NOMO-1 treated with dmso at 0.1 percent for 144 hours (cell line): ENCODE measurements at regions not wholly inside any gene's neighbourhood (a gene's known extent, or its start where the extent isn't known, plus 50 kb on each side); places are given as distances from the start of the nearest gene placed in this dataset.

Experiments used
- DNase-seq: peaks from one replicate; lab custom pipeline; 2025; ENCODE audit not compliant: unreplicated experiment; lab: John Stamatoyannopoulos, UW

DNA sequence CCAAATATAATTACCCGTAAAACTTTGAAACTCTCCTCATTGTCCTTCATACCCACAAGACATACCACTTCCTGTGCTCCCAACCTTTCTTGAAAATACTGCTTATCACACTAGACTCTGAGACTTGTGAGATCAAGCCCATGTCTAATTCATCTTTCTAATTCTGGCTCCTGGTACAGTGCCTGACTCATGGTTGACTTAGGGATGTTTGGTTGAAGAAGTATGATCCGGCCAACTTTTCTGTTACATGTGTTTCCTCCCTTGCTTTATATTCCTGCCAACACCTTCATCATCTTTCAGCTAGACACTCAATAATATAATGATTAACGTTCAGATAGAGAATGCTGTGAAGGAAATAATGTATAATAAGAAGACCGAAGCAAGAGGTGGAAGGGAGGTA lies 58.2 kb downstream of the MEX3B start:
- DNase-seq, result no peak

DNA sequence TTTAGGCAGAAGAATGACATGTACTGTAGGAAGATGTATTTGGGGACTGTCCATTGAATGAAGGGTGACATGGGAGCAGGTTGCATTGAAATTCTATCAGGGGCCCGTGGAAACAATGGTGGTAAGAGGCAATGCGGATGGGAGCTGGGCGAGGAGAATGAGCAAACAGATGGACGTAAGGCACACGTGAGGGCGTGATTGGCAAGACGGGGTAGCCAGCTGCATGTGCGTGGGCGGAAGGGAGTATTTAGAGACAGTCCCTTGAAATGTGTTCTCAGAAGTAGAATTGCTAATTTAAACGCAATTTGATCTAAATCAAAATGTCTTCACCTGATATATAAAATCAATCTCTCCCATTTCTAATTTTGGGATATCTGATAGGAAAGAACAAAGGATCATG lies 62.3 kb downstream of the MEX3B start:
- no peak for DNase-seq

DNA sequence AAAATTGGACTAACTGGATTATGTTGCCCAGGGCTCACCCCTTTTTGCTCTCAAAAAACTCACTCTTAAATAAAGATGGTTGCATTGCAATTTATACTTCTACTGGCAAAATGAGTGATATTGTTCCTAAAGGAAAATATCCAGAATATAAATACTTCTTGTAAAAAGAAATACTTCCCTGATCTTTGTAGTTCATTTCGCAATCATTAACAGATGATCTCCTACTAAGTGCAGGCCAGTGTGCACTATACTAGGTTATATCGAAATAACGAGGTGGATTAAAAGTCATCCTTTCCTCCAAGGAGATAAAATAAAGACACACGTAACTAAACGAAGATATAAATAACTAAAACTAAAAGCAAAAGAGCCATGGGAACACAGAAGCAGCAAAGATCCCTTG lies 63.0 kb downstream of the MEX3B start:
- no peak for DNase-seq

DNA sequence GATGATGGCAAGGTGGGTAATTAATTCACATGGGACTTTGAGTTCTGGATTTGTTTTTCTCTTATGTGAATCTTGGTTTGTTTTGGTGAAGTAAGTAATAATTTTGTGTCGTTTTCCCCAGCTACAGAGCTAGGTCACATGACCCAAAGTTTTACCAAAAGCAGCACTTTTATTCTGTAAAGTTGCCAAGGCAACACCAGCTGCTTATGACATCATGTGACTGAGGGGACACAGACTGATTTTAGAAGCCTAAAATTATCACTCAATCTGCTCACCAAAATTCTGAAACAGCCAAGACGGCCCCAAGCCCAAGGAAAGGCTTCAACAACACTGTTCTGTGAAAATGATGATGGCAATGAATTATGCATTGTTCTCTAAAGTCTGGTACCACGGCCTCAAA lies 63.9 kb downstream of the MEX3B start:
- DNase-seq, result no peak

DNA sequence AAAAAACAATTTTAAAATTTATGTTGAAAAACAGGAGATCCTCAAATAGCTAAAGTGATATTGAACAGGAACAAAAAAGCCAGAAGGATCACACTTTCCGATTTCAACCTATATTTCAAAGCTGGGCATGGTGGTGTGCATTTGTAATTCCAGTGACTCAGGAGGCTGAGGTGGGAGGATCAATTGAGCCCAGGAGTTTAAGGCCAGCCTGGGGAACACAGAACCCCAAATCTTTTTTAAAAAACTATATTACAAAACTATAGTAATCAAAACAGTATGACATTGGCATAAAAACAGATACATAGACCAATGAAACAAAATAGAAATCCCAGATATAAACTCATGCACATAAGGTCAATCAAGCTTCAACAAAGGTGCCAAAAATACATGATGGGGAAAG lies 68.4 kb downstream of the MEX3B start:
- no peak for DNase-seq

DNA sequence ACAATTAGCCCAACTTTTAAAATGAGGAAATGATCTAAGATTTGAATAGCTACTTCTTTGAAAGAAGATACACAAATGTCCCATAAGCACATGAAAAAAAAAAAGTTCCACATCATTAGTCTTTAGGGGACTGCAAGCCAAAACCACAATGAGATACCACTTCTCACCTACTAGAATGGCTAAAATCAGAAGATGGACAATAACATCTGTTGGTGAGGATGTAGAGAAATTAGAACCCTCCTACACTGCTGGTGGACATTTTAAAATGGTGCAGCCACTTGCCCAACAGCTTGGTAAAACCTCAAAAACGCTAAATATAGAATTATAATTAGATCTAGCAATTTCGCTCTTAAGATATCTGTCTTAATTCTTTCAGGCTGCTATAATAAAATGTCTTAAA lies 77.1 kb downstream of the MEX3B start:
- no peak for DNase-seq

DNA sequence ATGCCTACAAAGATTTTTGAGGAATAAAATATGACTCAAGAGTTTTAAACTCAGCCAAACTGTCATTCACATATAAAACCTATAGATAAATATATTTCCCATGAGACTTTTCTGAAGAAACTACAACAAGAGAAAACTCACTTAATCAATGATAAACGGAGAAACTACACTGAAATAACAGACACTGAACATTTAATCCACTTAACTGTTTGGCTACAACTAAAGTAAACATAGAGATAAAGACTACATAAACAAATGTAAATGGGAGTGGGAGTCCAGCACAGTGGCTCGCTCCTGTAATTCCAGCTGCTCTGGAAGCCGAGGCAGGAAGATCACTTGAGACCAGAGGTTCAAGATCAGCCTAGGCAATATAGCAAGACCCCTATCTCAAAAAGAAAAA lies 79.2 kb downstream of the MEX3B start:
- DNase-seq, result no peak

DNA sequence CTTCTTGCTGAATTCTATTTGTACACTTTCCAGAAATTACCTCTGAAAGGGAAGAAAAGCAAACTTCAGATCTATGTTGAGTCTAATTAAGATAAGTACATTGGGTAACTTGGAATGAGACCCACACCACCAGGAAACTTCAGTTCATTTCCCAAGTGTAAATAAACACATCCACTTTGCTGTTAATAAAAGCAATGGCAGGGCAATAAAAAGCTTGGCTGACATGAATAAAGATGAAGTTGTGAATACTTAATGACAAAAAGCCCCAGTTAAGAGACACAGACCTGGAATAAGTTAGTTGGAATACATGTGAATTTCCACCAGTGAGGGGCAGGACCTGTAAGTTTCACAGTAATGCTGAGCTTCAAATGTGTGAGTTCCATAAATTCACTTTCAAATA lies 83.3 kb downstream of the MEX3B start:
- no peak for DNase-seq

DNA sequence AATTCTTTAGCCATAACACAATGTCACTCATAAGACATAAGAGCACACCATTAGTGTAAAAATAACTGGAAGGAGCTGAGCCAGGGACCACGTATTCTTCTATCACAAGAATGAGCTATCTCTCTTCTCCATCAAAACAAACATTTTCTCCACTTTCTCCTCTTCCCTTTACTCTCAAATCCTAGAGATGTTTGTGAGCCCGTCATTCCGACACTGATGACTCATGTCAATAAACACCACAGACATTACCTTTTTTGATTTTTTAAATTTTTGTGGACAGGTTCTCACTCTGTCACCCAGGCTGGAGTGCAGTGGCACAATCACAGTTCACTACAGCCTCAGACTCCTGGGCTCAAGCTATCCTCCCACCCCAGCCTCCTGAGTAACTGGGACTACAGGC lies 86.6 kb downstream of the MEX3B start:
- no peak for DNase-seq

DNA sequence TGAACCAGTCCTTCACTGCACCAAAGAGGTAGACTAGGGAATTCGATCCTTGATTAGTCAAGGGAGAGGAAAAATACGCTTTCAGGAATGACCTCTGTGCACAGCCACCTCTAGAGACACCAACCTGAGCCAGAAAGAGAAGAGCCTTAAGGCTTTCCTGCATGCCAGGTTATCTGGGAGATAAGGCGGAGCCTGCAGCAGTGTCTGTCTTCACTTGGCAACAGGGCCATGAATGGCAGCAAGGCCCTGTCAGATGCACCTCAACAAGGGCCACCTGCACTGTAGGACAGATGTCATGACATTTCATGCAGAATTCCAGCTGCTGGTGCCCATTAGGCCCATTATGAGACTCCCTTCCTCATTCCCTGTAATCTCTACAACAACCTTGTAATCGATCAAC lies 88.1 kb downstream of the MEX3B start:
- no peak for DNase-seq

DNA sequence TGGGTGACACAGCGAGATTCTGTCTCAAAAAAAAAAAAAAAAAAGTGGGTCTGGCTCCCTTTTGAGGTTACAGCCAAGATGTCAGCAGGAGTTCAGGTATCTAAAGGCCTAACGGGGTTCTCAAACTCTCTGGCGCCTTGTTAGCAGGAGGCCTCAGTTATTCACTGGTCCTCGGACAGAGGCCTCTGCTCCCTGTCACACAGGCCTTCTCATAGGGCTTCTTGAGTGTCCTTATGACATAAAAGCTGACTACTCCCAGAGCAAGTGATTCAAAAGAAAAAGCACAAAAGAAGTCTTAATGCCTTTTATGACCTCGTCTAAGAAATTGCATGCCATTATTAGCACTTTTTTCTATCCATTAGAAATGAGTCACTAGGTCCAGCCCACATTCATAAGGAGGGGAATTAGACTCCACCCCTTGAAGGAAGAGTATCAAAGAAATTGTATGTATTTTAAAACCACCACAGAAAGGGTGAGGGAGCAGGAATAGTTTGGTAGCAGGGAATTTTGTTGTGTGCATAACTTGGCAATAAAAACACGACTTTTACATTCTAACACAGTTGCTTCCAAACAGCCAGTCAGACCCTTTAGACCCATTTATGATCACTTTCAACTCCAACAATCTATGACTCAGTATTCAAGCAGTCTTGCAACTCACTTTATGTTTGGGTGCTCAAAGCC lies 90.3 kb downstream of the MEX3B start:
- no peak for DNase-seq

DNA sequence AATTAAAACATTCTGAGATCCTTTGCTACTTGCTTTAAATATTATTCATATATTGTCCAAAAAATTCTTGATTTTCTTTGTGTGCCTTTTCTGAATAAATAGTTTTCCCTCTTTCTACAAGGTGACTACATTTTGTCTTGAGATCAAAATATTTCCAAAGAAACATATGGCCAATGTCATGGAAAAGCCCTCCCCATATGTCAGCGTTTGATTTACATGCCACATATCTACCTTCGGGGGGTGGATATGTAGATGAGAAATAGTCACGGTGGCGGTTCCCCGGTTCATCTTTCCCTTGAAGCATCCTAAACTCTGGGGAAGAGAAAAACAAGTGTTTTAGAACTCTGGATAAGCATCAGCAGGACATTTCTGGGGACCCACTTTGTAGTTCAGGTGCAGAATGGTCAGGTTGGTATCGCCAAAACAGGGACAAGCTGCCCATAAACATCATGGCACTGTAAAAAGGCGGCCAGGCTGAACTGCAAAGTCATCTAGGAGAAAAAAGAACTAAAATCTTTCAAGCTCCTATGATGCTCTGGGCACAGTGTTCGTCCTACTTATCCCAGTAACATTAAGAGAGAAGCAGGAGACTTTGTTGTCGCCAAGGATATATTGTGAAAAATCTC lies 91.5 kb downstream of the MEX3B start:
- DNase-seq, result no peak

DNA sequence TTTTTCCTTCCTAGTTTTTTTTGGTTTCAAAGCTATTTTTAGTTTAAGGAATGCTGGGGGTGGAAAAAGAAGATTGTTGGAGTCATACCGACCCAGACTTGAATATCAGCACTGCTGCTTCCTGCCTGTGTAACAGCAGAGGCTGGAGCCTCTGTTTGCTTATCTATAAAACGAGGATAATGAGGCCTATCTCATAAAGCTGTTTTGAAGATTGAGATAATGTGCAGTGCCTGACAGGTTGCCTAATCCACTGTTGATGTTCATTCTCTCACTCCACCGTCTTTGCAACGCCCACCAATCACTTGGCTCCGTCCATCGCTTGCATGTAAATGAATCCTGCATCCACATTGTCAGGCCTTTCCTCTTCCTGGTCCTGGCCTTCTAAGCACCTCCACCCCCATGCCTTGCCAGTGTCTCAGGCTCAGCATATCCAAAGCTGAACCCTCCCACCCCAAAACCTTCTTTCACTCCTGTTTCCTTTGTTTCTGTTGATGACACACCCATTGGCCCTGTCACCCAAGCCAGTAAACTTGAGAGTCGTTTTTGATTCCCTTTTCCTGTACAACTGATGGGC lies 94.9 kb downstream of the MEX3B start:
- no peak for DNase-seq

DNA sequence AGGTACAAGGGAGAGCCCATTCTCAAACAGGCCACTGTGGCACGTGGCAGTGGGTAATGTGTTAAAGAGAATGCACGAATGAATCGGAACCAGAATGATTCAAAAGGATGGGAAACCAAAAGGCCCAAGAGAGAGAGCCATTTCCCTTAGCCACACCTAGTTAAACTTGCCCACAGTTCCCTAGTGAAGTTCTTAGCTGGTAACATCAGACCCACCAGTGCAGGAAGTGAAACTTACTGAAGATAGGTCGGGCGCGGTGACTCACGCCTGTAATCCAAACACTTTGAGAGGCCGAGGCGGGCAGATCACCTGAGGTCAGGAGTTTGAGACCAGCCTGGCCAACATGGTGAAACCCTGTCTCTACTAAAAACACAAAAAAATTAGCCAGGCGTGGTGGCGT lies 97.1 kb downstream of the MEX3B start:
- peak; percentile 42 for DNase-seq

DNA sequence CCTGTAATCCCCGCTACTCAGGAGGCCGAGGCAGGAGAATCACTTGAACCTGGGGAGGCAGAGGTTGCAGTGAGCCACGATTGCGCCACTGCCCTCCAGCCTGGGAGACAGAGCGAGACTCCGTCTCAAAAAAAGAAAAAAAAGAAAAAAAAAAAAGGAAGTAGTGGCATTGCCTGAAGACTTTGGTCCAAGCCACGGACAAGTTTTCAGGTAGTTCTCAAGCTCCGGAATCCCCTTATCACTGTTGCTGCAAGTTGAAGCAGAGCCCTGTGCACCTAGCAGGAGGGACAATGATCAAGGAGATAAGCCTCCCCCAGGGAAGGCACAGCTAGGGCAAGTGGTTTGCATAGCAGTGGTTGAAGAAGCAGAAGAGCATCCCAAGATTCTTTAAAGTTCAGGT lies 97.6 kb downstream of the MEX3B start:
- DNase-seq, result no peak

DNA sequence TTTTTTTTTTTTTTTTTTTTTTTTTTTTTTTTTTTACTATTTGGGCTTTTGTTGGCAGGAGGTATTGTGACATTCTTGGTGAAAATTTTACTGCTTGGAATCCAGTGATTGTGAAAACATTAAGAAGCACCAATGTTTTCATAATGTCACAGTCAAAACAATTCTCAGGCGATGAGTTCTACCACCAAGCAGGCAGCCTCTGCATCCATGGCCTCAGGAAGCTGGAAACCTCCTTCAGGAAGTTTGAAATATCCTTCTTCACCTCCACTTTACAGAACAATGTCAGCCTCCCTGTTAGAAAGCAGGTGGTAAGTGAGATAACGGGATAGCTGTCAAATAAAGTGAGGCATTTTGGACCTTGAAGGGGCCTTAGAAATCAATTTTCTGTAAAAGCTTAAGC lies 98.3 kb downstream of the MEX3B start:
- no peak for DNase-seq

DNA sequence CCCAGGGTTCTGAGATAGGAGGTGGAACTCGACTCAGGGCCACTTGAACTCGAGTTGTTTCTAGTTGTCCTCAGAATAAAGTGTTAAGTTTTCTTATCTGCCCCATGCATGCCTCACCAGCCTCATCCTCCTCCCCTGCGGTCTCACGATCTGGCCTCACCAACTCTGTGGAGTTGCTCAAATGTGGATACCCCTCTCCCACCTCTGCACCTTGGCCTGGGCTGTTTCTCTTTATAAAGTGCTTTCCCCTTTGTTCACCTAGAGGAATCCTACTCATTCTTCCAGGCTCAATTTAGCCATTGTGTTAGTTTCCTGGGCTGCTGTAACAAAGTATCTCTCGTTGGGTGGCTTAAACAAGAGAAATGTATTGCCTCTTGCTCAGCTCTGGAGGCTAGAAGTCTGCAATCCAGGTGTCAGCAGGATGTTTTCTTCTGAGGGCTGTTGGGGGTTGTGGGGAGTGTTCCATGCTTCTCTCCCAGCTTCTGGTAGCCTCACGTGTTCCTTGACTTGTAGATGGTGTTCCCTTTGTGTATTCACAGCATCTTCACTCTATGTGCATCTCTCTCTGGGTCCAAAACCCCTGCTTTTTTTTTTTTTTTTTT lies 100.7 kb downstream of the MEX3B start:
- no peak for DNase-seq

DNA sequence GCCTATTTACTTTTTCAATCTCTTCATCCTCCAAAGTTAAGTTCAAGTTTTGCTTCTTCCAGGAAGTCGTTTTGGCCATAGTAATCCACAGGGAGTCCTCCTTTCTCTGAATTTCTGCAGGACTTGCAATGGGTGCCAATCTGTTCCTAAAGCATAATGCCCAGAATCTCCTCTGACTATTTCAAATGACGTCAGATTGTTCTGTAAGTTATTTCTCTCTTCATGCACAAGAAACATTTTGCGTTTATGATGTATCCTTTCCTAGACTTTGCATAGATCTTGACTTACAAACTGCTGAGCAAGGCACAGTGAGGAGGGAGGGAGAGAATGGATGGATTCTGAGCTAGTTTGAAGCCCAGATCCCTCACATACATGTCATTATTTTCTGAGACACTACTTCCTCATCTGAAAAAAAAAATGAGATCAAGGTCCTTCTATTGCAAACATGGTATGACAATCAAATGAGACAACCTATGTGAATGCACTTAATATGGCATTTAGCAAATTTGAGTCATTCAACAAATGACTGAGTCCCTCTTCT lies 103.1 kb downstream of the MEX3B start:
- DNase-seq, result no peak

DNA sequence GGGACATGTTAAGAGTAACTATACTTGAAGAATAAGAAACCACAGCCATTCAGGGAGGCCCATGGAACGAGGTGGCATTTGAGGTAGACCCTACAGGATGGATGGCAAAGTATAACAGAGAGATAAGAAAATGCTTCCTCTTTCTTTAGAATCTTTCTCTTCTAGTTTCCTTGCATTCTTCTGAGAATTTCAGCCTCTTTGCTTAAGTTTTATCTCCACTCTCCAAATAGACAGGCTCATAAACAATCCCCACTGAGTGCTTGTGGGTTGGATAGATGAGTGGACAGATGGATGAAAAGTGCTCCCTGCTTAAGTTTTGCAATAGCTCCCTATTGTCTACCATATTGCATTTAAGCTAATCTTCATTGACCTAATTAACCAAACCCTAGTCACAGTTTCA lies 103.7 kb downstream of the MEX3B start:
- DNase-seq, result no peak

DNA sequence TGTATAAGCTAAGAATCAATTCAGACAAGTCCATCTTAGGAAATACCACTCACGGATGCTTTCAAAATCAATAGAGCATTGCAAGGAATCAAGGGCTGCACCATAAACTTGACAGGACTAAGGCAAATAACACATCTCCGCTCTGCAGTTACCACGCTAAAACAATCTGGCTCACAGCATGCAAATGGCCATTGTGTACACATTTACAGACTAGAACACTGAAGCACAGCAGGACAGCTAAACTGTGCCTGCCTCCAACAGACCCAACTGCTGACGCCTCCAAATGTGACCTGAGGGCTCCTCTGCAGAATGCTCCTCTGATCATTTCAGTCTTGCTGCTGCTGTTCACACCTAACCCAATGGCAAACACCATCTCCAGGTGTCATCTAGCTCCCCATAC lies 104.3 kb downstream of the MEX3B start:
- DNase-seq, result no peak

DNA sequence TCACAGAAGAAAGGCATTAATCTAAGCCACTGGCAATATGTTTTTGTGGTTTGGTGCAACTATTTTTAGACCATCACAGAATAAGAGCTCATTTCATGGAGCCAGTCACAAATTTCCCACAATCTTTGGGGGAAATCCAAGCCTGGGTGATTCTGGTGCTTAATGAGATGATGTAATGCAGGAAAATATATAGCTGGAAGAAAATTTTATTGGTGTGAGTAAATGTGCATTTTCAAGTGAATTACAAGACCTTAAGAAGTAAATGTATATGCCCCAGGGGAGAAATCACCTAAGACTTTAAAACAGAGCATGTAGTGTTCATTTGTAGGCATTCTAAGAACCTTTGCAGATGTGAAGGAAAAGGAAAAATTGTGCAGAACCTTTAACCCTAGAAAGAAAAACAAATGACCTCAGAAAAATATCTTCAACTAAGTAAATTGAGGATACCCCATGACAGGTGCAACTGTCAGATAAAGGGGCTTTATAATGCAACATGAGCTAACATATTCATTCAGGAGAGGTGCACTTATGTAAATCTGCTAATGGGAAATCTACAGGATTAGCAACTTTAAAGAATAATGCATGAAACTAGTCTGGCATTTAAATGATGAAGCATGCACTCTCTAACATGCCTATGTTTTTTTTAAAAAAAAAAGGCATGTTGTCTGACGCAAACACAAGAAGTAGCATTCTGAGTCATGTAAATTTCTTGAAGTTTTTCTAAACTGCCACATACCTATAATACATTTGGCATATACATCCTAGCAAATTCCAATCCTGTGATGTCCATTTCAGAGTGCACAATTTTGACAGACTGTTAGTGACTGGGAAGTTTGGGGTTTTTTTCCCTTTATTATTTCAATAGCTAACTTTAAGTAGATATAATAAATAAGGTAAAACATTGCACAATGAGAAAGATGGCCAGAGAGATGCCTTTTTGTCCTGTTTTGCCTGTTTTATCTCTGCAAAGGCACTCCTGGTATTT lies 105.1 kb downstream of the MEX3B start:
- no peak for DNase-seq
